ENCODE measurements at regions not wholly inside any gene's neighbourhood (a gene's known extent, or its start where the extent isn't known, plus 50 kb on each side); places are given as distances from the start of the nearest gene placed in this dataset.
A peak's percentile ranks its signal among the peaks of the same experiment; 100 is the strongest.

GRCh38 chr17:55585629-55586028 lies 74.4 kb upstream of the SMIM36 start:
- no peak for DNase-seq (ENCODE audit: low read depth in 3 of 3, low spot score in 2 of 3)

GRCh38 chr17:55584861-55585260 lies 73.6 kb upstream of the SMIM36 start:
- no peak for DNase-seq (ENCODE audit: low read depth in 3 of 3, low spot score in 2 of 3)

GRCh38 chr17:55584055-55584685 lies 72.9 kb upstream of the SMIM36 start:
- DNase-seq (ENCODE audit: low read depth in 3 of 3, low spot score in 2 of 3) = no peak

GRCh38 chr17:55582897-55583296 lies 71.6 kb upstream of the SMIM36 start:
- no peak for DNase-seq (ENCODE audit: low read depth in 3 of 3, low spot score in 2 of 3)

GRCh38 chr17:55580596-55581133 lies 69.4 kb upstream of the SMIM36 start:
- DNase-seq (ENCODE audit: low read depth in 3 of 3, low spot score in 2 of 3) = no peak

- no peak for DNase-seq (ENCODE audit: low read depth in 3 of 3, low spot score in 2 of 3)
These were observed 66.4 kb upstream of the SMIM36 start for GRCh38 chr17:55577687-55578086.

GRCh38 chr17:55576996-55577586 lies 65.8 kb upstream of the SMIM36 start:
- peak in 2 of 3 donors; percentile 29 to 41 for DNase-seq (ENCODE audit: low read depth in 3 of 3, low spot score in 2 of 3)

GRCh38 chr17:55576237-55576995 lies 65.2 kb upstream of the SMIM36 start:
- peak in 1 of 3 donors; percentile 18 for DNase-seq (ENCODE audit: low read depth in 3 of 3, low spot score in 2 of 3)

GRCh38 chr17:55575058-55575636 lies 63.9 kb upstream of the SMIM36 start:
- DNase-seq (ENCODE audit: low read depth in 3 of 3, low spot score in 2 of 3) = no peak

- DNase-seq (ENCODE audit: low read depth in 3 of 3, low spot score in 2 of 3) = no peak
These were observed 61.3 kb upstream of the SMIM36 start for GRCh38 chr17:55572599-55572998.

- DNase-seq (ENCODE audit: low read depth in 3 of 3, low spot score in 2 of 3) = no peak
These were observed 60.9 kb upstream of the SMIM36 start for GRCh38 chr17:55572139-55572538.

GRCh38 chr17:55571095-55571494 lies 59.8 kb upstream of the SMIM36 start:
- DNase-seq (ENCODE audit: low read depth in 3 of 3, low spot score in 2 of 3) = no peak

GRCh38 chr17:55570391-55570790 lies 59.1 kb upstream of the SMIM36 start:
- no peak for DNase-seq (ENCODE audit: low read depth in 3 of 3, low spot score in 2 of 3)

GRCh38 chr17:55567240-55568214 lies 56.3 kb upstream of the SMIM36 start:
- peak in 1 of 3 donors; percentile 53 for DNase-seq (ENCODE audit: low read depth in 3 of 3, low spot score in 2 of 3)

GRCh38 chr17:55564081-55564480 lies 52.8 kb upstream of the SMIM36 start:
- DNase-seq (ENCODE audit: low read depth in 3 of 3, low spot score in 2 of 3) = no peak

- DNase-seq (ENCODE audit: low read depth in 3 of 3, low spot score in 2 of 3) = no peak
These were observed 52.1 kb upstream of the SMIM36 start for GRCh38 chr17:55563363-55563762.

- no peak for DNase-seq (ENCODE audit: low read depth in 3 of 3, low spot score in 2 of 3)
These were observed 50.8 kb upstream of the SMIM36 start for GRCh38 chr17:55561973-55562495.

- no peak for DNase-seq (ENCODE audit: low read depth in 3 of 3, low spot score in 2 of 3)
These were observed 50.2 kb upstream of the SMIM36 start for GRCh38 chr17:55561316-55561972.
